ENCODE measurements at regions not wholly inside any gene's neighbourhood (a gene's known extent, or its start where the extent isn't known, plus 50 kb on each side); places are given as distances from the start of the nearest gene placed in this dataset.

DNA sequence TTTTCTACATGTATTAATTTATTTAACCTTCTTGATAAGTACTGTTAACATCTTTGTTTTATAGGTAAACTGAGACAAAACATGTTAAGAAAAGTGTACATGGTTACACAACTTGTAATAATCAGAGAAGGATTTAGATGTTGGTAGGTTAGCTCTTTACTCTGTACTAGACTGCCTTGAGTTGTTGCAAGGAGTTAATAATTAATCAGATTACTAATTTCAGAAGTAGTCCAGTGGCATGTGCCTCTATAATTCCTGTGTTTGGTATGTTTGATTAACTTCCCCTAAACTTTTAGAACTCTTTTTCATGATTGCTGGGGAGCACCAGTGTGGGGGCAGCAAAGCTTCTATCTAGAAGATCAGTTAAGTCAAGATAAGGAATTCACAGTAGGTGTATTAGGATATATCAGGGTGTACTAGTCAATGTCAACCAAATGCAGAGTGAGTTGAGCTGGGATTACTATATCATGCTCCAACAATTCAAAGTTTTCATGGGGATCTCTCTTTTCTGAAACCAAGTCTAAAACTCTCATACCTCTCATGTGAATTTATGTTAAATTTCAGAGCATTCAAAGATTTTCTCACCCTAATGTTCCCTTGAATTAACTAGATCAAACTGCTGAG lies 129.7 kb upstream of the AHI1 start:
- TF ChIP-seq, protein P1, sequence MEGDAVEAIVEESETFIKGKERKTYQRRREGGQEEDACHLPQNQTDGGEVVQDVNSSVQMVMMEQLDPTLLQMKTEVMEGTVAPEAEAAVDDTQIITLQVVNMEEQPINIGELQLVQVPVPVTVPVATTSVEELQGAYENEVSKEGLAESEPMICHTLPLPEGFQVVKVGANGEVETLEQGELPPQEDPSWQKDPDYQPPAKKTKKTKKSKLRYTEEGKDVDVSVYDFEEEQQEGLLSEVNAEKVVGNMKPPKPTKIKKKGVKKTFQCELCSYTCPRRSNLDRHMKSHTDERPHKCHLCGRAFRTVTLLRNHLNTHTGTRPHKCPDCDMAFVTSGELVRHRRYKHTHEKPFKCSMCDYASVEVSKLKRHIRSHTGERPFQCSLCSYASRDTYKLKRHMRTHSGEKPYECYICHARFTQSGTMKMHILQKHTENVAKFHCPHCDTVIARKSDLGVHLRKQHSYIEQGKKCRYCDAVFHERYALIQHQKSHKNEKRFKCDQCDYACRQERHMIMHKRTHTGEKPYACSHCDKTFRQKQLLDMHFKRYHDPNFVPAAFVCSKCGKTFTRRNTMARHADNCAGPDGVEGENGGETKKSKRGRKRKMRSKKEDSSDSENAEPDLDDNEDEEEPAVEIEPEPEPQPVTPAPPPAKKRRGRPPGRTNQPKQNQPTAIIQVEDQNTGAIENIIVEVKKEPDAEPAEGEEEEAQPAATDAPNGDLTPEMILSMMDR (IDR thresholded peaks at IDR 0.05; ENCODE audit: insufficient read depth, low read length, poor library complexity, severe bottlenecking) = no peak
- TF ChIP-seq EZH2phosphoT487 (conservative IDR thresholded peaks at IDR 0.05; ENCODE audit: low read length) = no peak

Measured in SU-DHL-6 (cell line).